Heart left ventricle (tissue), 16 donors: ENCODE measurements at regions not wholly inside any gene's neighbourhood (a gene's known extent, or its start where the extent isn't known, plus 50 kb on each side); places are given as distances from the start of the nearest gene placed in this dataset.

Source experiments
- ATAC-seq, 4 donors: fragments of 200-7000 bp; cut with Tn5 transposase; one replicate each; pipeline ENCODE4 v1.9.1; 2020 to 2022; ENCODE audit warnings: moderate library complexity in 4 of 4, mild to moderate bottlenecking in 3 of 4, moderate number of reproducible peaks in 1 of 4
- DNase-seq, 5 donors: peaks; one replicate each; pipeline ENCODE4 v3.0.0-alpha.2; 2020
- H3K27ac ChIP-seq, 12 donors: fragments of 200-600 bp; sonication (generic) in 4 of 12; one replicate each; pipeline versions ENCODE4 v1.5.0 to v1.8.0; 2016 to 2022; ENCODE audit warnings: mild to moderate bottlenecking in 2 of 12
- H3K27me3 ChIP-seq, 9 donors: fragments of 200-600 bp; sonication (generic) in 2 of 9; one replicate each; pipeline versions ENCODE4 v1.5.1 to v1.8.0; 2016 to 2022; ENCODE audit warnings: mild to moderate bottlenecking in 3 of 9
- H3K36me3 ChIP-seq, 9 donors: fragments of 200-600 bp; sonication (generic) in 2 of 9; one replicate each; pipeline versions ENCODE4 v1.5.0 to v1.8.0; 2018 to 2022; ENCODE audit warnings: mild to moderate bottlenecking in 2 of 9
- H3K4me1 ChIP-seq, 12 donors: fragments of 200-600 bp; sonication (generic) in 4 of 12; one replicate each; pipeline versions ENCODE4 v1.5.0 to v1.8.0; 2016 to 2022; ENCODE audit warnings: mild to moderate bottlenecking in 3 of 12
- H3K4me3 ChIP-seq, 12 donors: fragments of 200-600 bp; sonication (generic) in 4 of 12; one replicate each; pipeline versions ENCODE4 v1.5.0 to v1.8.0; 2017 to 2022; ENCODE audit warnings: mild to moderate bottlenecking in 9 of 12, moderate library complexity in 4 of 12
- H3K9me3 ChIP-seq, 12 donors: fragments of 200-600 bp; sonication (generic) in 4 of 12; one replicate each; pipeline versions ENCODE4 v1.5.0 to v1.8.0; 2016 to 2022; ENCODE audit warnings: mild to moderate bottlenecking in 1 of 12
- POLR2A ChIP-seq, 2 donors: fragments of 450-650 bp; IDR thresholded peaks; one replicate each; pipeline ENCODE4 v1.6.1; 2017; ENCODE audit warnings: antibody characterized with exemption in 2 of 2, mild to moderate bottlenecking in 2 of 2, moderate library complexity in 2 of 2
- WGBS, 4 donors: extraction: QIAGEN DNeasy Blood & Tissue Kit in 2 of 4; methylation state at CpG; one replicate each; pipeline versions ENCODE4 v1.1.5 to v1.1.7; 2013 to 2018; 5-methylcytosine and 5-hydroxymethylcytosine counted together
- intact Hi-C, 10 donors: fragments of 100-400 bp; cut with DNase I; formaldehyde crosslinking; loops; one replicate each; pipeline versions ENCODE4 v1.11.1 to v1.14.2; 2022
- TF ChIP-seq, protein P1 (sequence below), 12 donors: fragments of 200-600 bp; sonication (generic) in 4 of 12; IDR thresholded peaks; one replicate each; pipeline versions ENCODE4 v1.5.0 to v1.8.0; 2018 to 2022; ENCODE audit warnings: antibody characterized with exemption in 12 of 12, mild to moderate bottlenecking in 5 of 12
- donor health status: ischemic (EF 13 %, LVEDD 7.1; RV severe dilation, severe dysfunction).
- donor health status: healthy with polysubstance abuse.
- donor health status: DM: no; HTN: yes; CAD: no.
- donor health status: DM: no; HTN: no; CAD: no.
- donor health status: ischemic (EF 25% LVEDD 6.9; RV normal size, moderate dysfunction).
- donor health status: ischemic (EF 25% LVEDD 5.7; RV mildly dilated, moderate dysfunction).
- donor health status: healthy.
- donor health status: DM: yes; HTN: yes; CAD: no.
- donor health status: ischemic (EF 35%, LVEDD 5.7; RV mildly dilated, moderate dysfunction).
- donor health status: nonischemic (EF 11% LVEDD 7.7; RV severe dilation, severe dysfunction).
- donor health status: DM: yes; HTN: yes; CAD: no.
- donor health status: PGD.
- donor health status: ischemic (EF 29% LVEDD 5.4; RV normal size, mild dysfunction).
- donor health status: nonischemic (EF 23%, LVEDD 6.1; RV moderate dilation, normal function).

DNA sequence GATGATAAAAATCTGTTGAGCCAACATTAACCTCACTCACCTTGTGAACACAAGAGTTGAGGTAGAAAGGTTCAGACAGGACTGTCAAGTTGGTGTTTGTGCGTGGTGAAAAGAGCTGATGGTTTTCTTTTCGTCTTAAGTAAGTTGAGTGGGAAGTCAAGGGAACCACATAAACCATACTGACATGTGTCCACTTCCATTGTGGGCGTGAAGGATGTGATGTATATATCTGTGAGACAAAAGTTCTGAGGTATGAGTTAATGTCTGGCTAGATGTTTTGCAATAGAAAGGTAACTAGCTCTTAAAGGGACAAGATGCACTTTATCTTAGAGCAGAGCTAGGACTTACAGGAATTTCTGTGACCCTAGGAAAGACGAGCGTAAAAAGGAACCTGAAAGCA, 1272.1 kb upstream of the ADGRB3 start:
- ATAC-seq, result no peak
- TF ChIP-seq, protein P1, sequence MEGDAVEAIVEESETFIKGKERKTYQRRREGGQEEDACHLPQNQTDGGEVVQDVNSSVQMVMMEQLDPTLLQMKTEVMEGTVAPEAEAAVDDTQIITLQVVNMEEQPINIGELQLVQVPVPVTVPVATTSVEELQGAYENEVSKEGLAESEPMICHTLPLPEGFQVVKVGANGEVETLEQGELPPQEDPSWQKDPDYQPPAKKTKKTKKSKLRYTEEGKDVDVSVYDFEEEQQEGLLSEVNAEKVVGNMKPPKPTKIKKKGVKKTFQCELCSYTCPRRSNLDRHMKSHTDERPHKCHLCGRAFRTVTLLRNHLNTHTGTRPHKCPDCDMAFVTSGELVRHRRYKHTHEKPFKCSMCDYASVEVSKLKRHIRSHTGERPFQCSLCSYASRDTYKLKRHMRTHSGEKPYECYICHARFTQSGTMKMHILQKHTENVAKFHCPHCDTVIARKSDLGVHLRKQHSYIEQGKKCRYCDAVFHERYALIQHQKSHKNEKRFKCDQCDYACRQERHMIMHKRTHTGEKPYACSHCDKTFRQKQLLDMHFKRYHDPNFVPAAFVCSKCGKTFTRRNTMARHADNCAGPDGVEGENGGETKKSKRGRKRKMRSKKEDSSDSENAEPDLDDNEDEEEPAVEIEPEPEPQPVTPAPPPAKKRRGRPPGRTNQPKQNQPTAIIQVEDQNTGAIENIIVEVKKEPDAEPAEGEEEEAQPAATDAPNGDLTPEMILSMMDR (IDR thresholded peaks at IDR 0.05), result no peak
- TF ChIP-seq POLR2A (IDR thresholded peaks at IDR 0.05), result no peak

GRCh38 chr6:67361264-67361663, 1273.8 kb upstream of the ADGRB3 start:
- Histone ChIP-seq H3K4me3 (no peak overlapping the region), H3K9me3 (no peaks in the 10 kb centered on the region), H3K4me1 (no peaks in the 10 kb centered on the region), H3K27ac (no peak overlapping the region), H3K27me3 (no peaks in the 10 kb centered on the region), H3K36me3 (no peaks in the 10 kb centered on the region)
- ATAC-seq (no peak), DNase-seq (no peak)
- intact Hi-C loops, result no loop called here
- WGBS, 4 donors, result 91 to 98% (median 94%) methylated on average over 2 of the region's 2 CpGs
- TF ChIP-seq POLR2A (IDR thresholded peaks at IDR 0.05), result no peak
- TF ChIP-seq, protein P1 (IDR thresholded peaks at IDR 0.05), result no peak

More for the DNA sequence above, 1272.1 kb upstream of the ADGRB3 start:
- H3K27me3 ChIP-seq, result no peaks in the 10 kb centered on the region
- H3K4me1 ChIP-seq, result no peaks in the 10 kb centered on the region
- intact Hi-C loops, result no loop called here
- DNase-seq, result no peak
- no peak overlapping the region for H3K27ac ChIP-seq
- no peaks in the 10 kb centered on the region for H3K36me3 ChIP-seq
- no peaks in the 10 kb centered on the region for H3K9me3 ChIP-seq
- no peak overlapping the region for H3K4me3 ChIP-seq
- WGBS, 4 donors, result 77 to 84% (median 80%) methylated on average over 5 of the region's 5 CpGs

- intact Hi-C loops, result no loop called here
- TF ChIP-seq, protein P1 (IDR thresholded peaks at IDR 0.05), result no peak
- no peak for TF ChIP-seq POLR2A (IDR thresholded peaks at IDR 0.05)
- ATAC-seq, result no peak
Observed at GRCh38 chr6:67358241-67358640, 1276.8 kb upstream of the ADGRB3 start.

GRCh38 chr6:67353861-67354260, 1281.2 kb upstream of the ADGRB3 start:
- no peak for DNase-seq
- intact Hi-C loops, result no loop called here
- Histone ChIP-seq H3K4me1 (no peaks in the 10 kb centered on the region), H3K9me3 (no peaks in the 10 kb centered on the region), H3K27me3 (no peaks in the 10 kb centered on the region), H3K4me3 (no peak overlapping the region), H3K27ac (no peak overlapping the region), H3K36me3 (no peaks in the 10 kb centered on the region)
- WGBS, 4 donors, result 55 to 58% (median 57%) methylated on average over 3 of the region's 3 CpGs
- TF ChIP-seq, protein P1 (IDR thresholded peaks at IDR 0.05), result no peak
- TF ChIP-seq POLR2A (IDR thresholded peaks at IDR 0.05), result no peak
- no peak for ATAC-seq

More at GRCh38 chr6:67358241-67358640, 1276.8 kb upstream of the ADGRB3 start:
- Histone ChIP-seq H3K36me3 (no peaks in the 10 kb centered on the region), H3K27me3 (no peaks in the 10 kb centered on the region), H3K27ac (no peak overlapping the region), H3K9me3 (no peaks in the 10 kb centered on the region), H3K4me3 (no peak overlapping the region), H3K4me1 (no peaks in the 10 kb centered on the region)
- DNase-seq, result no peak
- WGBS, 4 donors, result 81 to 88% (median 83%) methylated on average over 3 of the region's 3 CpGs
